ENCODE measurements at regions not wholly inside any gene's neighbourhood (a gene's known extent, or its start where the extent isn't known, plus 50 kb on each side); places are given as distances from the start of the nearest gene placed in this dataset.

DNA sequence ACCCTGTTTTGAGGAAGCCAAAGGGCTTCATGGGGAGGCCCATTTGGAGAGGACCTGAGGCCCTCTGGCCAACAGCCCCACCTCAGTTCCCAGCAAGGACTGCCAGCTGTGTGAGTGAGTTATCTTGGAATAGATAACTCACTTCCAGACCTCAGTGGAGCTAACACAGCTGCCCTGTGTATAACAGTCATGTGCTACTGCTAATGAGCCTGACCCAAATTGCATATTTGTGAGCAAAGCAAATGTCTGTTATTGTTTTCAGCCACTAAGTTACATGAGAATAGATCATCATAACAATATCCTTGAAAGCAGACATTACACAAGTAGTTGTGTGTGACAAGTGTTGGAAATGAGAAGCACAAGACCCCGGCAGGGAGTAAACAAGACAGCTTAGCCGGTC, 355.8 kb downstream of the MCTP2 start:
- TF ChIP-seq, protein P1, sequence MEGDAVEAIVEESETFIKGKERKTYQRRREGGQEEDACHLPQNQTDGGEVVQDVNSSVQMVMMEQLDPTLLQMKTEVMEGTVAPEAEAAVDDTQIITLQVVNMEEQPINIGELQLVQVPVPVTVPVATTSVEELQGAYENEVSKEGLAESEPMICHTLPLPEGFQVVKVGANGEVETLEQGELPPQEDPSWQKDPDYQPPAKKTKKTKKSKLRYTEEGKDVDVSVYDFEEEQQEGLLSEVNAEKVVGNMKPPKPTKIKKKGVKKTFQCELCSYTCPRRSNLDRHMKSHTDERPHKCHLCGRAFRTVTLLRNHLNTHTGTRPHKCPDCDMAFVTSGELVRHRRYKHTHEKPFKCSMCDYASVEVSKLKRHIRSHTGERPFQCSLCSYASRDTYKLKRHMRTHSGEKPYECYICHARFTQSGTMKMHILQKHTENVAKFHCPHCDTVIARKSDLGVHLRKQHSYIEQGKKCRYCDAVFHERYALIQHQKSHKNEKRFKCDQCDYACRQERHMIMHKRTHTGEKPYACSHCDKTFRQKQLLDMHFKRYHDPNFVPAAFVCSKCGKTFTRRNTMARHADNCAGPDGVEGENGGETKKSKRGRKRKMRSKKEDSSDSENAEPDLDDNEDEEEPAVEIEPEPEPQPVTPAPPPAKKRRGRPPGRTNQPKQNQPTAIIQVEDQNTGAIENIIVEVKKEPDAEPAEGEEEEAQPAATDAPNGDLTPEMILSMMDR (IDR thresholded peaks at IDR 0.05) = no peak
- TF ChIP-seq POLR2AphosphoS5 (IDR thresholded peaks at IDR 0.05) = no peak
